Left colon (tissue), 2 donors: ENCODE measurements at regions not wholly inside any gene's neighbourhood (a gene's known extent, or its start where the extent isn't known, plus 50 kb on each side); places are given as distances from the start of the nearest gene placed in this dataset.

ENCODE experiments used
- ATAC-seq: fragments of 200-7000 bp; cut with Tn5 transposase; one replicate; pipeline ENCODE4 v1.9.1; 2020; ENCODE audit warnings: mild to moderate bottlenecking, moderate library complexity
- DNase-seq, 2 donors: peaks; one replicate each; pipeline ENCODE4 v3.0.0-alpha.2; 2020
- intact Hi-C, 2 donors: fragments of 100-400 bp; cut with DNase I in 1 of 2; cut with micrococcal nuclease in 1 of 2; formaldehyde crosslinking; loops; one replicate each; pipeline versions ENCODE4 v1.11.2 to v1.14.0; 2022; cut with DNase I, micrococcal nuclease
- donor health status: DM: no; HTN: no; CAD: no.
- donor health status: DM: yes; HTN: yes; CAD: no.

GRCh38 chr2:67952066-67952465, 110.7 kb downstream of the C1D start:
- intact Hi-C loops, result no loop called here
- ATAC-seq (no peak), DNase-seq (no peak)

- peak; percentile 8 to 30 for DNase-seq
- intact Hi-C loops, result no loop called here
- ATAC-seq, result peak; percentile 87
These were observed 108.6 kb downstream of the C1D start for GRCh38 chr2:67954093-67954748.

- ATAC-seq (no peak), DNase-seq (no peak)
- intact Hi-C loops, result no loop called here
These were observed 106.8 kb downstream of the C1D start for GRCh38 chr2:67955748-67956603.

- ATAC-seq, result no peak
- no peak for DNase-seq
- intact Hi-C loops, result no loop called here
These were observed 97.6 kb downstream of the C1D start for GRCh38 chr2:67965246-67965645.

GRCh38 chr2:67970071-67970470, 92.7 kb downstream of the C1D start:
- intact Hi-C loops, result no loop called here
- ATAC-seq (no peak), DNase-seq (no peak)

- intact Hi-C loops, result no loop called here
- ATAC-seq (no peak), DNase-seq (no peak)
These were observed 92.3 kb downstream of the C1D start for GRCh38 chr2:67970542-67970941.

GRCh38 chr2:67974559-67975430, 88.0 kb downstream of the C1D start:
- ATAC-seq, result peak; percentile 35
- peak in 1 of 2 donors; percentile 11 for DNase-seq
- intact Hi-C loops, result no loop called here

- DNase-seq (no peak), ATAC-seq (no peak)
- intact Hi-C loops, result no loop called here
These were observed 85.3 kb downstream of the C1D start for GRCh38 chr2:67977464-67977863.

- no peak for DNase-seq
- ATAC-seq, result no peak
- intact Hi-C loops, result no loop called here
These were observed 79.8 kb downstream of the C1D start for GRCh38 chr2:67982956-67983355.

GRCh38 chr2:67984600-67984999, 78.2 kb downstream of the C1D start:
- no peak for DNase-seq
- intact Hi-C loops, result no loop called here
- ATAC-seq, result no peak

- intact Hi-C loops, result no loop called here
- DNase-seq (no peak), ATAC-seq (no peak)
These were observed 77.2 kb downstream of the C1D start for GRCh38 chr2:67985586-67985985.

GRCh38 chr2:67986258-67986657, 76.5 kb downstream of the C1D start:
- intact Hi-C loops, result no loop called here
- DNase-seq (no peak), ATAC-seq (no peak)
